Right ventricle myocardium inferior (tissue), 1 donor: ENCODE measurements at regions not wholly inside any gene's neighbourhood (a gene's known extent, or its start where the extent isn't known, plus 50 kb on each side); places are given as distances from the start of the nearest gene placed in this dataset.

Experiments used
- ATAC-seq: fragments of 200-7000 bp; cut with Tn5 transposase; one replicate; pipeline ENCODE4 v1.9.1; 2020; ENCODE audit warnings: mild to moderate bottlenecking, moderate library complexity
- DNase-seq: peaks from one replicate; pipeline ENCODE4 v3.0.0; 2021; ENCODE audit errors: missing footprints
- intact Hi-C: fragments of 100-400 bp; cut with DNase I; formaldehyde crosslinking; loops from one replicate; pipeline ENCODE4 v1.11.0; 2022
- donor health status: DM: no; HTN: yes; CAD: no; lungs with severe emphysema.

GRCh38 chr2:237165405-237166276 is 80.0 kb downstream of the COPS8 start:
- no peak for DNase-seq
- no peak for ATAC-seq
- intact Hi-C loops = loop anchor here (2.0 kb wide), 1 partner anchor 157 kb away; no protein-coding TSS in a partner anchor

GRCh38 chr2:237167038-237167437 is 81.3 kb downstream of the COPS8 start:
- intact Hi-C loops = loop anchor here (2.0 kb wide), 1 partner anchor 156 kb away; no protein-coding TSS in a partner anchor
- no peak for ATAC-seq
- DNase-seq = no peak

GRCh38 chr2:237167934-237168333 is 82.2 kb downstream of the COPS8 start:
- ATAC-seq (no peak), DNase-seq (no peak)
- intact Hi-C loops = loop anchor here (2.0 kb wide), 1 partner anchor 155 kb away; no protein-coding TSS in a partner anchor

GRCh38 chr2:237170020-237170419 is 84.3 kb downstream of the COPS8 start:
- intact Hi-C loops = no loop called here
- DNase-seq (no peak), ATAC-seq (peak; percentile 66)

GRCh38 chr2:237171396-237171795 is 85.7 kb downstream of the COPS8 start:
- no peak for DNase-seq
- peak; percentile 90 for ATAC-seq
- intact Hi-C loops = no loop called here

GRCh38 chr2:237171881-237172280 is 86.2 kb downstream of the COPS8 start:
- no peak for DNase-seq
- no peak for ATAC-seq
- intact Hi-C loops = no loop called here

GRCh38 chr2:237177052-237177451 is 91.4 kb downstream of the COPS8 start:
- no peak for ATAC-seq
- intact Hi-C loops = no loop called here
- DNase-seq = no peak

GRCh38 chr2:237177986-237178385 is 92.3 kb downstream of the COPS8 start:
- DNase-seq (no peak), ATAC-seq (no peak)
- intact Hi-C loops = no loop called here

- no peak for ATAC-seq
- intact Hi-C loops = no loop called here
- DNase-seq = no peak
Observed at GRCh38 chr2:237178396-237178795, 92.7 kb downstream of the COPS8 start.

- ATAC-seq (no peak), DNase-seq (no peak)
- intact Hi-C loops = no loop called here
Observed at GRCh38 chr2:237179161-237179560, 93.5 kb downstream of the COPS8 start.

GRCh38 chr2:237180187-237180586 is 94.5 kb downstream of the COPS8 start:
- DNase-seq (no peak), ATAC-seq (peak; percentile 72)
- intact Hi-C loops = no loop called here

- peak; percentile 43 for ATAC-seq
- intact Hi-C loops = no loop called here
- DNase-seq = no peak
Observed at GRCh38 chr2:237180987-237181386, 95.3 kb downstream of the COPS8 start.

- DNase-seq = no peak
- ATAC-seq = peak; percentile 65
- intact Hi-C loops = no loop called here
Observed at GRCh38 chr2:237181844-237182243, 96.2 kb downstream of the COPS8 start.

- ATAC-seq (peak; percentile 67), DNase-seq (no peak)
- intact Hi-C loops = no loop called here
Observed at GRCh38 chr2:237182422-237183123, 96.9 kb downstream of the COPS8 start.

GRCh38 chr2:237184192-237184918 is 98.7 kb downstream of the COPS8 start:
- DNase-seq = no peak
- intact Hi-C loops = no loop called here
- no peak for ATAC-seq

- intact Hi-C loops = no loop called here
- no peak for ATAC-seq
- DNase-seq = no peak
Observed at GRCh38 chr2:237184919-237185552, 99.3 kb downstream of the COPS8 start.

GRCh38 chr2:237185553-237185925 is 99.8 kb downstream of the COPS8 start:
- intact Hi-C loops = no loop called here
- DNase-seq (no peak), ATAC-seq (no peak)

GRCh38 chr2:237189799-237190198 is 104.1 kb downstream of the COPS8 start:
- intact Hi-C loops = no loop called here
- DNase-seq (no peak), ATAC-seq (peak; percentile 40)
